ENCODE measurements at regions not wholly inside any gene's neighbourhood (a gene's known extent, or its start where the extent isn't known, plus 50 kb on each side); places are given as distances from the start of the nearest gene placed in this dataset.

DNA sequence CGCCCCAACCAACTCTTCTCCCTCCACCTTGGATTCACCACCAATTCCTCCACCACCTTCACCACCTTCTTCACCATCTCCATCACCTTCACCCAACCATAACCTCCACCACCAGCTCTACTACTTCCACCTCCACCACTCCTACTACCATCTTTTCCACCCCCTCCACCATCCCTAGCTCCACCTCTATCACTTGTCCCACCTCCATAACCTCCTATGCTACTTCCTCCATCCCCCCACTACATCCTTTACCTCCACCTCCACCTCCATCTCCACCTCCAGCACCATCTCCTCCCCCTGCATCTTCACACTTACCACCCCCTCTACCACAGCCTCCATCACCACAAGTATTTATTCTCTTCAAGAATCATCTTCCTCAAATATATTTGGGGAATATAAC lies 254.9 kb upstream of the EGLN3 start:
- DNase-seq (no peak), FAIRE-seq (no peak)
- H3K4me1 ChIP-seq (ENCODE audit: control insufficient read depth in 3 of 3, insufficient read depth in 2 of 3, low read depth in 1 of 3, low read length in 2 of 3) = no peaks in the 10 kb centered on the region
- WGBS, 3 donors = 98 to 100% (median 100%) methylated on average over 1 of the region's 1 CpG
- H3K36me3 ChIP-seq (ENCODE audit: control insufficient read depth in 3 of 3, insufficient read depth in 2 of 3, low read depth in 1 of 3, low read length in 3 of 3) = no peaks in the 10 kb centered on the region
- peaks cover 0 to 2% (median 0%) of the 10 kb centered on the region in 3 donors for H3K27me3 ChIP-seq (ENCODE audit: control insufficient read depth in 3 of 3, insufficient read depth in 3 of 3, low read length in 3 of 3)
- H3K27ac ChIP-seq (ENCODE audit: low read depth in 1 of 3, low read length in 2 of 3) = no peak overlapping the region
- H3K4me3 ChIP-seq (ENCODE audit: low read depth in 1 of 3, low read length in 3 of 3) = no peak overlapping the region
- H3K9me3 ChIP-seq (ENCODE audit: control insufficient read depth in 2 of 2, insufficient read depth in 1 of 2, low read depth in 1 of 2, low read length in 1 of 2) = no peaks in the 10 kb centered on the region

DNA sequence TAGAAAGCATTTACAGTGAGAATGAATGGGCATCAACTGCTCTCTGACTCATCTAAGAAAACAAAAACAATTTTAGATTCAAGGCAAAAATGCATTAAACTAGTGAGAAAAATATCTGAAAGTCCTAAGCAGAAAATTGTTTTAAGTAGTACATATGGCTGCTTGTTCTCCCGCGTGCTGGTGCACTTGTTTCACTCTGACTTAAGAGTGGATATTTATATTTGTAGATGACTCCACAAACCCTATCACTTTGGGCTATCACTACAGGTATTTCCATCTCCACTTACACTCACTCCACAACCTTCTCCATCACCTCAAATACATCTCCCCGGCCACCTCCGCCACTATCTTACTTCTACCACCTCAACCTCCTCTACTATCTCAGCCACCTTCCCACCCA lies 253.9 kb upstream of the EGLN3 start:
- Histone ChIP-seq H3K9me3 (ENCODE audit: control insufficient read depth in 2 of 2, insufficient read depth in 1 of 2, low read depth in 1 of 2, low read length in 1 of 2) (no peaks in the 10 kb centered on the region), H3K4me3 (ENCODE audit: low read depth in 1 of 3, low read length in 3 of 3) (no peak overlapping the region), H3K36me3 (ENCODE audit: control insufficient read depth in 3 of 3, insufficient read depth in 2 of 3, low read depth in 1 of 3, low read length in 3 of 3) (no peaks in the 10 kb centered on the region), H3K27me3 (ENCODE audit: control insufficient read depth in 3 of 3, insufficient read depth in 3 of 3, low read length in 3 of 3) (peaks cover 0 to 2% (median 0%) of the 10 kb centered on the region in 3 donors), H3K27ac (ENCODE audit: low read depth in 1 of 3, low read length in 2 of 3) (no peak overlapping the region), H3K4me1 (ENCODE audit: control insufficient read depth in 3 of 3, insufficient read depth in 2 of 3, low read depth in 1 of 3, low read length in 2 of 3) (no peaks in the 10 kb centered on the region)
- 79 to 95% (median 89%) methylated on average over 4 of the region's 4 CpGs for WGBS, 3 donors
- no peak for FAIRE-seq
- DNase-seq = no peak

DNA sequence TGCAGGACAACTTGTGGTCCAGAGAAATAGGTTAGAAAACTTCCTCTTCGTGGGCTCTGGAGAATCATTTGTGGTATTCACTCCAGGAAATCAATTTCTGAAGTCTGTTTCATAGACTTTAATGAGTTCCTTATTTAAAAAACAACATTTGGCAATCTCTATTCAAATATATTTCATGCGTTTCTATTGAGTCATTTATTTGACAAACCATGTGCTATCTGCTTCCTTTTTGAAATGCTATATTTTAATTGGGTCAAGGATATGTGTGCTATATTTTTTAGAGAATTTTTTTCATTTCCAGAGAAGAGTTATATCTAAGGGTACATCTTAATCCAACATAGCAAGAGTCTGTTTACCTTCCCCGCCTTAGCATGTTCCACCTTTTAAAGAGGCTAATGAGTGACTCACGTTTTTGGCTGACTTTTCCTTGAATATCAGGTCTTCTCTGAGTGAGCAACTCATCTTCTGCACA lies 252.4 kb upstream of the EGLN3 start:
- no peaks in the 10 kb centered on the region for H3K9me3 ChIP-seq (ENCODE audit: control insufficient read depth in 2 of 2, insufficient read depth in 1 of 2, low read depth in 1 of 2, low read length in 1 of 2)
- no peak for FAIRE-seq
- 35 to 42% (median 36%) methylated on average over 4 of the region's 4 CpGs for WGBS, 3 donors

DNA sequence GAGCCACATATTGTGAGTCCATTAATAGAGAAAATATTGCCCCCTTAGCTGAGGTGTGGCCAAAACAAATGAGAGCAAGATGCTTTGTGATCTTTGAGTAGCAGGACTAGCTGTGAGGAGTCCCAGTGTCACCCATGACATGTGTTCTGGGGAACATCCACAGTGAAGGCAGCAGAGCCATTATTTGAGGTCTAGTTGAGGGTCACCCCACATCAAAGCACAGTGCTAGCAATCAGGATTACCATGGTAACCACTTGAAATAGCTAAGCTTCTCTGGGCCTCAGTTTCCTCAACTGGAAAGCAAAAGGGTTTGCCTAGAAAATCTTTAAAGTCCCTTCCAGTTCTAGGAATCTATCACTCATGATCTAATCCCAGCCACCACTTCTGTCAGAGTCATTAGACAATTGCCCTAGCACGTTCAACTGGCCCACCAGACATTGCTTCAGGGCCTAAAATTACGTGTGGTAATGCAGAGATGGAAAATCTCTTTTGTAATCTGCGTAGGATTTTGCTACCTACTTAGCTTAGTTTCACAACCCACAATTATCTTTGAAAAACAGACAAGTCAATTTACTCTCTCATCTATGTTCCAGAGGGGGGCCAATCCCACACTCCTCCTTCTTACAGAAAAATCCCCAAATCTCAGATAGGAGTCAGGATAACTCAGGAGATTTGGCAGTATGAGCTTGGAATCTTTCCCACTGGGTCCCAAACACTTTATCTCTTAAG lies 251.2 kb upstream of the EGLN3 start:
- H3K4me3 ChIP-seq (ENCODE audit: low read depth in 1 of 3, low read length in 3 of 3) = no peak overlapping the region
- FAIRE-seq (no peak), DNase-seq (no peak)
- no peak overlapping the region for H3K27ac ChIP-seq (ENCODE audit: low read depth in 1 of 3, low read length in 2 of 3)
- WGBS, 3 donors = 63 to 76% (median 72%) methylated on average over 3 of the region's 3 CpGs
- H3K9me3 ChIP-seq (ENCODE audit: control insufficient read depth in 2 of 2, insufficient read depth in 1 of 2, low read depth in 1 of 2, low read length in 1 of 2) = no peaks in the 10 kb centered on the region
- no peaks in the 10 kb centered on the region for H3K36me3 ChIP-seq (ENCODE audit: control insufficient read depth in 3 of 3, insufficient read depth in 2 of 3, low read depth in 1 of 3, low read length in 3 of 3)
- no peaks in the 10 kb centered on the region for H3K4me1 ChIP-seq (ENCODE audit: control insufficient read depth in 3 of 3, insufficient read depth in 2 of 3, low read depth in 1 of 3, low read length in 2 of 3)
- H3K27me3 ChIP-seq (ENCODE audit: control insufficient read depth in 3 of 3, insufficient read depth in 3 of 3, low read length in 3 of 3) = peaks cover 0 to 2% (median 0%) of the 10 kb centered on the region in 3 donors

More for the DNA sequence above, 252.4 kb upstream of the EGLN3 start:
- DNase-seq = no peak
- no peak overlapping the region for H3K4me3 ChIP-seq (ENCODE audit: low read depth in 1 of 3, low read length in 3 of 3)
- no peaks in the 10 kb centered on the region for H3K36me3 ChIP-seq (ENCODE audit: control insufficient read depth in 3 of 3, insufficient read depth in 2 of 3, low read depth in 1 of 3, low read length in 3 of 3)
- H3K27me3 ChIP-seq (ENCODE audit: control insufficient read depth in 3 of 3, insufficient read depth in 3 of 3, low read length in 3 of 3) = peaks cover 0 to 2% (median 0%) of the 10 kb centered on the region in 3 donors
- no peaks in the 10 kb centered on the region for H3K4me1 ChIP-seq (ENCODE audit: control insufficient read depth in 3 of 3, insufficient read depth in 2 of 3, low read depth in 1 of 3, low read length in 2 of 3)
- H3K27ac ChIP-seq (ENCODE audit: low read depth in 1 of 3, low read length in 2 of 3) = no peak overlapping the region

DNA sequence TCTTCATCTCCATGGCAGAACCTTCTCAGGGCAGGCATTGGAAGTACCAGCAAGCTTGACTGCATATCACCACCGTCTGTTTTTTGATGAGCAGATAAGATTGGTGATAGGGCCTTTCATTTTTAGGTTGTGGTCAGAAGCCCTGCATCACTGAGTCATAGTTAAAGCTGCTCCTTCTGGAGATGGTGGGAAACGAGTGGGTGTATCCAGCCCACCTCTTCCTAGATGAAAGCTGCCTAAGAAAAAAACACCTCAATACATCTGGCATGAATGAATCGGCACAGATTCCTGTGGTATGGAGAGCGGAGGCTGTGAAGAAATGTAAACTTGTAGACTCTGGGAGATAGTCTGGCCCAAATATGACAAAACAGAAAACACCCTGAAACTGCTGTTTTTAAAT lies 248.7 kb upstream of the EGLN3 start:
- FAIRE-seq = no peak
- peaks cover 0 to 2% (median 0%) of the 10 kb centered on the region in 3 donors for H3K27me3 ChIP-seq (ENCODE audit: control insufficient read depth in 3 of 3, insufficient read depth in 3 of 3, low read length in 3 of 3)
- H3K27ac ChIP-seq (ENCODE audit: low read depth in 1 of 3, low read length in 2 of 3) = no peak overlapping the region
- no peak overlapping the region for H3K4me3 ChIP-seq (ENCODE audit: low read depth in 1 of 3, low read length in 3 of 3)
- DNase-seq = no peak
- 48 to 65% (median 57%) methylated on average over 4 of the region's 4 CpGs for WGBS, 3 donors
- H3K9me3 ChIP-seq (ENCODE audit: control insufficient read depth in 2 of 2, insufficient read depth in 1 of 2, low read depth in 1 of 2, low read length in 1 of 2) = no peaks in the 10 kb centered on the region
- H3K36me3 ChIP-seq (ENCODE audit: control insufficient read depth in 3 of 3, insufficient read depth in 2 of 3, low read depth in 1 of 3, low read length in 3 of 3) = no peaks in the 10 kb centered on the region
- no peaks in the 10 kb centered on the region for H3K4me1 ChIP-seq (ENCODE audit: control insufficient read depth in 3 of 3, insufficient read depth in 2 of 3, low read depth in 1 of 3, low read length in 2 of 3)

DNA sequence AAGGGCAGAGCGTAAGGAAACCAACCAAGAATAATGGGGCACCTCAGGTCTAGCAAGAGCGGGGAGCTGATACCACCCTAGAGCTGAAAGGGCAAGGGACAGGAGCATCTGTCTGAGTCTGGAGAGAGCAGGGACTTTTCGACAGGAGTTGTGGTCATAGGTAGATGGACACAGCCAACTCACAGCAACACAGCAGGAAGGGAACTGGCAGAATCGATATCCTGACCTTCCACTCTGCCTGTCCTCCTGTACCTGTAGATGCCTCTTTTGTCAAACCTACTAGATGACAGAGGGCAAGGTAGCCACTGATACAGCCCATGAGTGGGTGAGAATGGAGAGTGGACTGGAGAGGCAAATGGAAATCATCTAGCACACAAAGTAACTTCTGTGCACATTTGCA lies 247.2 kb upstream of the EGLN3 start:
- WGBS, 3 donors = 84 to 93% (median 91%) methylated on average over 4 of the region's 4 CpGs
- FAIRE-seq (no peak), DNase-seq (no peak)
- Histone ChIP-seq H3K4me3 (ENCODE audit: low read depth in 1 of 3, low read length in 3 of 3) (no peak overlapping the region), H3K36me3 (ENCODE audit: control insufficient read depth in 3 of 3, insufficient read depth in 2 of 3, low read depth in 1 of 3, low read length in 3 of 3) (no peaks in the 10 kb centered on the region), H3K4me1 (ENCODE audit: control insufficient read depth in 3 of 3, insufficient read depth in 2 of 3, low read depth in 1 of 3, low read length in 2 of 3) (no peaks in the 10 kb centered on the region), H3K27ac (ENCODE audit: low read depth in 1 of 3, low read length in 2 of 3) (no peak overlapping the region), H3K27me3 (ENCODE audit: control insufficient read depth in 3 of 3, insufficient read depth in 3 of 3, low read length in 3 of 3) (peaks cover 0 to 2% (median 0%) of the 10 kb centered on the region in 3 donors), H3K9me3 (ENCODE audit: control insufficient read depth in 2 of 2, insufficient read depth in 1 of 2, low read depth in 1 of 2, low read length in 1 of 2) (no peaks in the 10 kb centered on the region)

DNA sequence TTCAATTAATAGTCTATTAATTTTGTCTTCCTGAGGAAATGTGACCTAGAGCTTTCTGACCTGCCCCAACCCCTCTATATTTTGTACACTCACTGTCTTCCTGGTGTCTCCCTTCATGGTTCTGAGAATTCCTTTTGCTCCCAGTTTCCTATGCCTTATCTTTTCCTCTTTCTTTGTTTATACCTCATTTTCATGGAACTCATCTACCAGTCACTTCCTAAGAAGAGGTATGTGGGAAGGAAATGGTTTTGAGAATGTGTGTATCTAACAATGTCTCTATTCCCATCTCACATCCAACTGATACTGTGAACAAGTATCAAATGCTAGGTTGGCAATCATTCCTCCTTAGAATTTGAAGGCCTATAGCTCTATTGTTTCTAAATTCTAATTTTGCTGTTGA lies 245.1 kb upstream of the EGLN3 start:
- FAIRE-seq (no peak), DNase-seq (no peak)
- Histone ChIP-seq H3K27ac (ENCODE audit: low read depth in 1 of 3, low read length in 2 of 3) (no peak overlapping the region), H3K27me3 (ENCODE audit: control insufficient read depth in 3 of 3, insufficient read depth in 3 of 3, low read length in 3 of 3) (no peaks in the 10 kb centered on the region), H3K9me3 (ENCODE audit: control insufficient read depth in 2 of 2, insufficient read depth in 1 of 2, low read depth in 1 of 2, low read length in 1 of 2) (no peaks in the 10 kb centered on the region), H3K36me3 (ENCODE audit: control insufficient read depth in 3 of 3, insufficient read depth in 2 of 3, low read depth in 1 of 3, low read length in 3 of 3) (no peaks in the 10 kb centered on the region), H3K4me3 (ENCODE audit: low read depth in 1 of 3, low read length in 3 of 3) (no peak overlapping the region), H3K4me1 (ENCODE audit: control insufficient read depth in 3 of 3, insufficient read depth in 2 of 3, low read depth in 1 of 3, low read length in 2 of 3) (no peaks in the 10 kb centered on the region)

DNA sequence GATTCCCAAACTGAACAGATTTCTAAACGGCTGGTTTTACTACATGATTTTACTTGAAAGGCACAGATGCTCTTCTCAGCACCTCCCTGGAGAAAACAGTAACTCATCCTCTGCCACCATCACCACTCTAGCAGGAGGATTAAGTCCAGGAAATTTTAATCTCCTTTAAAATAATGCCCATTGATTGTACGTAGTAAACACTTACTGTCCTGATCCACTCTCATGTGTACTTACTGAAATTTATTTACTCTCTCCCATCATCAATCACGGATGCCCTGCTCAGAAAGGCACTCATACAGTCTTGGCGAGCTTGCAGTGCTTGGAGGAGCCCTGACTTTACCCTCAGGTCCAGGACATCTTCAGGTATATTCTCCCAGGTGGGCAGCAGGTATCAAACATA lies 239.8 kb upstream of the EGLN3 start:
- 50 to 66% (median 61%) methylated on average over 4 of the region's 4 CpGs for WGBS, 3 donors
- H3K27me3 ChIP-seq (ENCODE audit: control insufficient read depth in 3 of 3, insufficient read depth in 3 of 3, low read length in 3 of 3) = no peaks in the 10 kb centered on the region
- no peak overlapping the region for H3K27ac ChIP-seq (ENCODE audit: low read depth in 1 of 3, low read length in 2 of 3)
- H3K36me3 ChIP-seq (ENCODE audit: control insufficient read depth in 3 of 3, insufficient read depth in 2 of 3, low read depth in 1 of 3, low read length in 3 of 3) = no peaks in the 10 kb centered on the region
- FAIRE-seq (no peak), DNase-seq (no peak)
- H3K4me3 ChIP-seq (ENCODE audit: low read depth in 1 of 3, low read length in 3 of 3) = no peak overlapping the region
- H3K9me3 ChIP-seq (ENCODE audit: control insufficient read depth in 2 of 2, insufficient read depth in 1 of 2, low read depth in 1 of 2, low read length in 1 of 2) = no peaks in the 10 kb centered on the region
- H3K4me1 ChIP-seq (ENCODE audit: control insufficient read depth in 3 of 3, insufficient read depth in 2 of 3, low read depth in 1 of 3, low read length in 2 of 3) = no peaks in the 10 kb centered on the region

DNA sequence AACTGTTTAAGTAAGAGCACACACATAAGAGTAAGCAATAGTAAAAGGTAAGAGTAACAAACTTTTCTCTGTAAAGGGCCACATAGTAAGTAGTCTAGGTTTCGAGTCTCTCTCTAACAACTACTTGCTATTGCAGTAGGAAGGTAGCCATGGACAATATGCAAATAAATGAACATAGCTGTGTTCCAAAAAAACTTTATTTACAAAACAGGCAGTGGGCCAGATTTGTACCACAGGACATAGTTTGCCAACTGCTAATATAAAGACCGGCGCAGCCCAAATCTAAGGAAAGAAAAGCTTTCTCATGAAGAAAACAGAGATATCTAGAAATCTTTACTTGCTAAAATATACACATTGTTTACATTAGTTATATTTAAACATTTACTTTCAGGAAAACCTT lies 239.0 kb upstream of the EGLN3 start:
- Histone ChIP-seq H3K9me3 (ENCODE audit: control insufficient read depth in 2 of 2, insufficient read depth in 1 of 2, low read depth in 1 of 2, low read length in 1 of 2) (no peaks in the 10 kb centered on the region), H3K27me3 (ENCODE audit: control insufficient read depth in 3 of 3, insufficient read depth in 3 of 3, low read length in 3 of 3) (no peaks in the 10 kb centered on the region), H3K4me3 (ENCODE audit: low read depth in 1 of 3, low read length in 3 of 3) (no peak overlapping the region), H3K27ac (ENCODE audit: low read depth in 1 of 3, low read length in 2 of 3) (no peak overlapping the region), H3K36me3 (ENCODE audit: control insufficient read depth in 3 of 3, insufficient read depth in 2 of 3, low read depth in 1 of 3, low read length in 3 of 3) (no peaks in the 10 kb centered on the region), H3K4me1 (ENCODE audit: control insufficient read depth in 3 of 3, insufficient read depth in 2 of 3, low read depth in 1 of 3, low read length in 2 of 3) (no peaks in the 10 kb centered on the region)
- 90 to 94% (median 93%) methylated on average over 3 of the region's 3 CpGs for WGBS, 3 donors
- FAIRE-seq (no peak), DNase-seq (no peak)
